HL-60 (cell line): ENCODE measurements at regions not wholly inside any gene's neighbourhood (a gene's known extent, or its start where the extent isn't known, plus 50 kb on each side); places are given as distances from the start of the nearest gene placed in this dataset.

Experiments
- POLR2AphosphoS5 ChIP-seq: IDR thresholded peaks from 2 replicates; pipeline ENCODE4 v1.6.1; 2012; ENCODE audit warnings: low read depth
- TF ChIP-seq, protein P1 (sequence below): IDR thresholded peaks from one replicate; pipeline ENCODE4 v1.5.1; 2011; ENCODE audit warnings: low read length, control low read depth, inconsistent platforms; ENCODE audit not compliant: insufficient read depth
- TF ChIP-seq, protein P2 (sequence below): IDR thresholded peaks from 2 replicates; pipeline ENCODE4 v1.6.1; 2012; ENCODE audit warnings: low read depth; ENCODE audit not compliant: insufficient replicate concordance

GRCh38 chr9:106502930-106503329 lies 360.0 kb upstream of the ZNF462 start:
- TF ChIP-seq, protein P1, sequence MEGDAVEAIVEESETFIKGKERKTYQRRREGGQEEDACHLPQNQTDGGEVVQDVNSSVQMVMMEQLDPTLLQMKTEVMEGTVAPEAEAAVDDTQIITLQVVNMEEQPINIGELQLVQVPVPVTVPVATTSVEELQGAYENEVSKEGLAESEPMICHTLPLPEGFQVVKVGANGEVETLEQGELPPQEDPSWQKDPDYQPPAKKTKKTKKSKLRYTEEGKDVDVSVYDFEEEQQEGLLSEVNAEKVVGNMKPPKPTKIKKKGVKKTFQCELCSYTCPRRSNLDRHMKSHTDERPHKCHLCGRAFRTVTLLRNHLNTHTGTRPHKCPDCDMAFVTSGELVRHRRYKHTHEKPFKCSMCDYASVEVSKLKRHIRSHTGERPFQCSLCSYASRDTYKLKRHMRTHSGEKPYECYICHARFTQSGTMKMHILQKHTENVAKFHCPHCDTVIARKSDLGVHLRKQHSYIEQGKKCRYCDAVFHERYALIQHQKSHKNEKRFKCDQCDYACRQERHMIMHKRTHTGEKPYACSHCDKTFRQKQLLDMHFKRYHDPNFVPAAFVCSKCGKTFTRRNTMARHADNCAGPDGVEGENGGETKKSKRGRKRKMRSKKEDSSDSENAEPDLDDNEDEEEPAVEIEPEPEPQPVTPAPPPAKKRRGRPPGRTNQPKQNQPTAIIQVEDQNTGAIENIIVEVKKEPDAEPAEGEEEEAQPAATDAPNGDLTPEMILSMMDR: no peak
- no peak for TF ChIP-seq POLR2AphosphoS5
- TF ChIP-seq, protein P2, sequence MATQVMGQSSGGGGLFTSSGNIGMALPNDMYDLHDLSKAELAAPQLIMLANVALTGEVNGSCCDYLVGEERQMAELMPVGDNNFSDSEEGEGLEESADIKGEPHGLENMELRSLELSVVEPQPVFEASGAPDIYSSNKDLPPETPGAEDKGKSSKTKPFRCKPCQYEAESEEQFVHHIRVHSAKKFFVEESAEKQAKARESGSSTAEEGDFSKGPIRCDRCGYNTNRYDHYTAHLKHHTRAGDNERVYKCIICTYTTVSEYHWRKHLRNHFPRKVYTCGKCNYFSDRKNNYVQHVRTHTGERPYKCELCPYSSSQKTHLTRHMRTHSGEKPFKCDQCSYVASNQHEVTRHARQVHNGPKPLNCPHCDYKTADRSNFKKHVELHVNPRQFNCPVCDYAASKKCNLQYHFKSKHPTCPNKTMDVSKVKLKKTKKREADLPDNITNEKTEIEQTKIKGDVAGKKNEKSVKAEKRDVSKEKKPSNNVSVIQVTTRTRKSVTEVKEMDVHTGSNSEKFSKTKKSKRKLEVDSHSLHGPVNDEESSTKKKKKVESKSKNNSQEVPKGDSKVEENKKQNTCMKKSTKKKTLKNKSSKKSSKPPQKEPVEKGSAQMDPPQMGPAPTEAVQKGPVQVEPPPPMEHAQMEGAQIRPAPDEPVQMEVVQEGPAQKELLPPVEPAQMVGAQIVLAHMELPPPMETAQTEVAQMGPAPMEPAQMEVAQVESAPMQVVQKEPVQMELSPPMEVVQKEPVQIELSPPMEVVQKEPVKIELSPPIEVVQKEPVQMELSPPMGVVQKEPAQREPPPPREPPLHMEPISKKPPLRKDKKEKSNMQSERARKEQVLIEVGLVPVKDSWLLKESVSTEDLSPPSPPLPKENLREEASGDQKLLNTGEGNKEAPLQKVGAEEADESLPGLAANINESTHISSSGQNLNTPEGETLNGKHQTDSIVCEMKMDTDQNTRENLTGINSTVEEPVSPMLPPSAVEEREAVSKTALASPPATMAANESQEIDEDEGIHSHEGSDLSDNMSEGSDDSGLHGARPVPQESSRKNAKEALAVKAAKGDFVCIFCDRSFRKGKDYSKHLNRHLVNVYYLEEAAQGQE: no peak
